Ishikawa (cell line): ENCODE measurements at regions not wholly inside any gene's neighbourhood (a gene's known extent, or its start where the extent isn't known, plus 50 kb on each side); places are given as distances from the start of the nearest gene placed in this dataset.

Experiments used
- CEBPB ChIP-seq: IDR thresholded peaks from 2 replicates; pipeline ENCODE4 v1.6.1; 2012
- CREB1 ChIP-seq: IDR thresholded peaks from 2 replicates; pipeline ENCODE4 v1.6.1; 2012; ENCODE audit warnings: low read depth
- EGR1 ChIP-seq: IDR thresholded peaks from 2 replicates; pipeline ENCODE4 v1.6.1; 2012
- EP300 ChIP-seq: IDR thresholded peaks from 2 replicates; pipeline ENCODE4 v1.6.1; 2012; ENCODE audit warnings: borderline replicate concordance
- FOXM1 ChIP-seq: IDR thresholded peaks from 2 replicates; pipeline ENCODE4 v1.6.1; 2012; ENCODE audit warnings: low read depth, borderline replicate concordance
- MAX ChIP-seq: IDR thresholded peaks from 2 replicates; pipeline ENCODE4 v1.6.1; 2012
- NFIC ChIP-seq: IDR thresholded peaks from 2 replicates; pipeline ENCODE4 v1.6.1; 2012
- RAD21 ChIP-seq: IDR thresholded peaks from 2 replicates; pipeline ENCODE4 v1.6.1; 2012; ENCODE audit warnings: low read depth
- REST ChIP-seq: IDR thresholded peaks from 2 replicates; pipeline ENCODE4 v1.6.1; 2012; ENCODE audit warnings: low read depth, mild to moderate bottlenecking
- TAF1 ChIP-seq: IDR thresholded peaks from 2 replicates; pipeline ENCODE4 v1.6.1; 2012; ENCODE audit warnings: low read depth, mild to moderate bottlenecking
- TCF12 ChIP-seq: IDR thresholded peaks from 2 replicates; pipeline ENCODE4 v1.6.1; 2012; ENCODE audit warnings: low read depth
- TEAD4 ChIP-seq: IDR thresholded peaks from 2 replicates; pipeline ENCODE4 v1.6.1; 2012
- USF1 ChIP-seq: IDR thresholded peaks from 2 replicates; pipeline ENCODE4 v1.6.1; 2012
- YY1 ChIP-seq: IDR thresholded peaks from 2 replicates; pipeline ENCODE4 v1.6.1; 2012; ENCODE audit warnings: low read depth
- ZBTB7A ChIP-seq: IDR thresholded peaks from 2 replicates; pipeline ENCODE4 v1.6.1; 2012; ENCODE audit warnings: low read depth

GRCh38 chr16:80489173-80489572, 51.6 kb upstream of the DYNLRB2 start:
- TF ChIP-seq CREB1 (no peak), TEAD4 (no peak), RAD21 (no peak), TAF1 (no peak), FOXM1 (no peak), YY1 (no peak), MAX (no peak), EGR1 (no peak), CEBPB (no peak), TCF12 (no peak), ZBTB7A (no peak), NFIC (no peak), EP300 (no peak), USF1 (no peak), REST (no peak)

GRCh38 chr16:80488167-80488566, 52.6 kb upstream of the DYNLRB2 start:
- no peak for TF ChIP-seq ZBTB7A
- no peak for TF ChIP-seq MAX
- no peak for TF ChIP-seq EP300
- no peak for TF ChIP-seq YY1
- no peak for TF ChIP-seq REST
- no peak for TF ChIP-seq TAF1
- no peak for TF ChIP-seq NFIC
- TF ChIP-seq CEBPB, result no peak
- TF ChIP-seq FOXM1, result no peak
- no peak for TF ChIP-seq USF1
- TF ChIP-seq EGR1, result no peak
- no peak for TF ChIP-seq TEAD4
- TF ChIP-seq TCF12, result no peak
- no peak for TF ChIP-seq CREB1
- no peak for TF ChIP-seq RAD21

- TF ChIP-seq NFIC (no peak), TCF12 (no peak), ZBTB7A (no peak), MAX (no peak), EP300 (no peak), CREB1 (no peak), EGR1 (no peak), USF1 (no peak), RAD21 (no peak), TAF1 (no peak), TEAD4 (no peak), FOXM1 (no peak), REST (no peak), CEBPB (no peak)
Observed at GRCh38 chr16:80480664-80481063, 60.1 kb upstream of the DYNLRB2 start.

GRCh38 chr16:80477838-80478237, 63.0 kb upstream of the DYNLRB2 start:
- TF ChIP-seq TAF1 (no peak), ZBTB7A (no peak), NFIC (no peak), TCF12 (no peak), CREB1 (no peak), EP300 (no peak), CEBPB (no peak), REST (no peak), TEAD4 (no peak)
